ENCODE measurements at regions not wholly inside any gene's neighbourhood (a gene's known extent, or its start where the extent isn't known, plus 50 kb on each side); places are given as distances from the start of the nearest gene placed in this dataset.

DNA sequence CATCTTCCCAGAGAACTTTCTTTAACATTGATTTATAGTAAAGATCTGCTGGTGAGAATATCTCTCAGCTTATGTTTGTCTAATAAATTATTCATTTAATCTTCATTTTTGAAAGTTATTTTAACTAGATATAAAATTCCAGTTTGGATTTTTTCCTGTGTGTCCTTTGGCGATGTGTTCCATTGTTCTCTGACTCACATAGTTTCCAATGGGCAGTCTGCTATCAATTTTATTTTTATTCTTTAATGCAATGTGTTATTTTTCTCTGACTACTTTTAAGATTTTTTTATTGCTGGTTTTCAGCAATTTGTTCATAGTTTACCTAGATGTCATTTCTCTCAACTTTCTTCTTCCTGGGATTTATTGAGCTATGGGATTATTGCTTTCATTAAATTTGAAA, 325.2 kb upstream of the POGK start:
- Histone ChIP-seq H3K27ac (no peak overlapping the region), H3K9me3 (replicated peaks) (no peaks in the 10 kb centered on the region), H3K36me3 (no peaks in the 10 kb centered on the region), H3K4me1 (replicated peaks) (no peaks in the 10 kb centered on the region), H3K27me3 (replicated peaks) (no peaks in the 10 kb centered on the region), H3K4me3 (no peak overlapping the region)
- no peak for DNase-seq (ENCODE audit: low read depth in 1 of 2, low spot score in 2 of 2)

DNA sequence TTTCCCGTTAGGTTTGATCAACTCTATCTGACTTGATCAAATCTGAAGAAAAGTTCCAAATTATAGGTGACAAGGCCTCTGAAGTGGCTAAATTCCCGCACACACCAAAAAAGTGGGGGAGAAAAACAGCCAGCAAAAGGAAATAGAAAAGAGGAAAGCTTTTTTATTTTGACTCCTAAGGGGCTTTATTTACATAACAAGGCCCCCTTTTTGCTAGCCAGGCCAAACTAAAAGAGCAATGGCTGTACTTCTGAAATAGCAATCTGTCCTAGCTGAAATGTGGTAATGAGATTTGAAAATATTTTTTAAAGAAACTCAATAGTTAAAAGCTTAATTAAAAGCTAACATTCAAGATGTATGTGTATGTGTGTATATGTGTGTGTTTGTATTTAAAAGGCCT, 311.5 kb upstream of the POGK start:
- H3K27me3 ChIP-seq (replicated peaks), result no peaks in the 10 kb centered on the region
- no peak for DNase-seq (ENCODE audit: low read depth in 1 of 2, low spot score in 2 of 2)
- no peaks in the 10 kb centered on the region for H3K36me3 ChIP-seq
- no peaks in the 10 kb centered on the region for H3K4me1 ChIP-seq (replicated peaks)
- no peak overlapping the region for H3K27ac ChIP-seq
- no peaks in the 10 kb centered on the region for H3K9me3 ChIP-seq (replicated peaks)
- H3K4me3 ChIP-seq, result no peak overlapping the region

DNA sequence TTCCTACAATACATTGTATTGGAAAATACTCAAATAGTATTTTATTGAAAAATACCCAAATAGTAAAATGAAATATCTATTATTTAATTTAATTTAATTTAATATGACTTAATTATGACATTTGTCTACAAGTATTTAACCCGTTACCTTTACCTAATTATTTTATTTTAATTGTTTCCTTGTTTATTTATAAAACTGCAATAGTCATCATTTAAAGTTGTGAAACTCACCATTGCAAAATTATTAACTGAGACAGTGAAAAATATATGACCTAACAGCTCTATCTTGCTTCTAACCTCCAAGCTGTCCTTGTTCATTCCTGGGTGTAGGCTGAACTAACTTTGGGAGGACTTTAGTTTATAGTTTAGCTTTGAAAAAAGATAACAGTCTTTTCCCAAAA, 300.6 kb upstream of the POGK start:
- H3K27me3 ChIP-seq (replicated peaks), result no peaks in the 10 kb centered on the region
- H3K36me3 ChIP-seq, result no peaks in the 10 kb centered on the region
- H3K4me1 ChIP-seq (replicated peaks), result no peaks in the 10 kb centered on the region
- H3K4me3 ChIP-seq, result no peak overlapping the region
- no peaks in the 10 kb centered on the region for H3K9me3 ChIP-seq (replicated peaks)
- no peak overlapping the region for H3K27ac ChIP-seq
- DNase-seq (ENCODE audit: low read depth in 1 of 2, low spot score in 2 of 2), result no peak

DNA sequence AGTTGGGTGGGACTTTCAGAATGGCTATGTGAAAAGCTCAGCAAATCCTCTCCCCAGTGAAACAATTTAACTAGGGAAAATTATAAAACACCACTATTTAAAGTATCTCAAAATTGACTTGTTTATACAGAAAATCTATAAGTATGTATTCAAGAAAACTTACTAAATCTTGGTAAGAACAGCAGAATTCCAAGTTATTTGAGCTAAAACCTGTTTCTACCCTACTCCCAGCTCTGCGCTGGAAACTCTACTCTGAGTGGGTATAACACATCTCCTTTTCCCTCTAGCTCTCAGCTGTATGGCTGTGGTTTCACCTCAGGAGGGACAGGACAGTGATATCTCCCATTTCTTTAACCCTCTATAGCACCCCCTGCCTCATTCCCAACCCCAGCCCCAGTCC, 295.2 kb upstream of the POGK start:
- H3K27me3 ChIP-seq (replicated peaks), result no peaks in the 10 kb centered on the region
- no peaks in the 10 kb centered on the region for H3K9me3 ChIP-seq (replicated peaks)
- no peak for DNase-seq (ENCODE audit: low read depth in 1 of 2, low spot score in 2 of 2)
- H3K4me1 ChIP-seq (replicated peaks), result no peaks in the 10 kb centered on the region
- H3K4me3 ChIP-seq, result no peak overlapping the region
- H3K27ac ChIP-seq, result no peak overlapping the region
- no peaks in the 10 kb centered on the region for H3K36me3 ChIP-seq

DNA sequence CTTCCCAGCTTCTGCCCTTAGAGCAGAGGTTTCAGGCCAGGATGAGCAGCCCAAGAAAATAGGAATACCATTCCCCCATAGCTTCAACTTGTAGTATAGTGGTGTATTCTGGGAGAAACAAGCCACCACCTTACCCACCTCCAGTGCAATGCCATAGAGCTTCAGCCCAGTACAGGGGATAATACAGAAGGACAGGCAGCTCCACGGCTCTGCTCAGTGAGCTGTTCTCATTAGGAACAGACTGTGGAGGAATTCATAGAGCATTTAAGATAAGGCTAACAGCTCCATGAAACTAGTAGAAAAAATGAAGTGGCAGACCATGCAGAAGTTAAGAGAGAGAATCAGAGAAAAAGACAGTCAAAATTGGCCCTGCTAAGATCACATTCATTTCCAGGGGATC, 294.7 kb upstream of the POGK start:
- H3K27me3 ChIP-seq (replicated peaks), result no peaks in the 10 kb centered on the region
- no peak overlapping the region for H3K4me3 ChIP-seq
- no peaks in the 10 kb centered on the region for H3K36me3 ChIP-seq
- DNase-seq (ENCODE audit: low read depth in 1 of 2, low spot score in 2 of 2), result no peak
- no peaks in the 10 kb centered on the region for H3K9me3 ChIP-seq (replicated peaks)
- H3K27ac ChIP-seq, result no peak overlapping the region
- H3K4me1 ChIP-seq (replicated peaks), result no peaks in the 10 kb centered on the region

DNA sequence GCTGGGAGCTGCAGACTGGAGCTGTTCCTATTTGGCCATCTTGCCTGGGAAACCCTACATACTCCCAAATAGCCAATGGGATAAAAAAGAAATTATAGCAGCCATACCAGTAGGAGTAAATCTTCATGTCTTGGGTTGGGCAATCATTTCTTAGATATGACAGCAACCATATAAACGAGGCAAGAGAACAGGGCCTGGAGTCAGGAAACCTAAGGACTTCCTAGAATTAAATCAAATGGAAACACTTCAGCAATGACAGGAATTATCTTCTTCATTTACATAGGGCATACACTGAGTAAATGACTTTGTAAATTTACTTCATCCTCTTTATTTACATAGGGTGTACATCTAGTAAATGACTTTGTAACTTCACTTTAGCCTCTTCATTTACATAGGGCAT, 286.6 kb upstream of the POGK start:
- H3K27me3 ChIP-seq (replicated peaks), result no peaks in the 10 kb centered on the region
- no peak overlapping the region for H3K4me3 ChIP-seq
- no peaks in the 10 kb centered on the region for H3K36me3 ChIP-seq
- no peaks in the 10 kb centered on the region for H3K4me1 ChIP-seq (replicated peaks)
- no peak for DNase-seq (ENCODE audit: low read depth in 1 of 2, low spot score in 2 of 2)
- no peak overlapping the region for H3K27ac ChIP-seq
- H3K9me3 ChIP-seq (replicated peaks), result no peaks in the 10 kb centered on the region

DNA sequence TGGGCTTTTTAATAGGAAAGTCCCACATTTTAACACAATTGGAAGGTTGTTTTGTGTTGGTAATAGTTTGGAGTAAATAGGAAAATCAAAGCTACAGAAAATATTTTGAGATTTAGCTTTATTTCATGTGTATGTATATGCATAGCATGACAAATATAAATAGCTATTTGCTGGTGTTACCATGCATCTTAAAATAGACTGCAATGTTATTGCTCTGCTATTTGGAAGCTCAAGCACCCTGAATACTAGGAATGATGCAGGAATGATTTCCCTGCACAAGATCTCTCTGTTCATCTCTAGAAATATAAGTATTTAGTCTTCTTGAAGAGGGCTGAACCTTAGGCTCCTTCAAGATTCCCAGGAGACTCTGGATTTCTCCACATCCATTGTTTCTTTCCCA, 268.3 kb upstream of the POGK start:
- no peaks in the 10 kb centered on the region for H3K4me1 ChIP-seq (replicated peaks)
- no peaks in the 10 kb centered on the region for H3K9me3 ChIP-seq (replicated peaks)
- no peak overlapping the region for H3K27ac ChIP-seq
- H3K36me3 ChIP-seq, result no peaks in the 10 kb centered on the region
- DNase-seq (ENCODE audit: low read depth in 1 of 2, low spot score in 2 of 2), result no peak
- H3K27me3 ChIP-seq (replicated peaks), result no peaks in the 10 kb centered on the region
- no peak overlapping the region for H3K4me3 ChIP-seq

DNA sequence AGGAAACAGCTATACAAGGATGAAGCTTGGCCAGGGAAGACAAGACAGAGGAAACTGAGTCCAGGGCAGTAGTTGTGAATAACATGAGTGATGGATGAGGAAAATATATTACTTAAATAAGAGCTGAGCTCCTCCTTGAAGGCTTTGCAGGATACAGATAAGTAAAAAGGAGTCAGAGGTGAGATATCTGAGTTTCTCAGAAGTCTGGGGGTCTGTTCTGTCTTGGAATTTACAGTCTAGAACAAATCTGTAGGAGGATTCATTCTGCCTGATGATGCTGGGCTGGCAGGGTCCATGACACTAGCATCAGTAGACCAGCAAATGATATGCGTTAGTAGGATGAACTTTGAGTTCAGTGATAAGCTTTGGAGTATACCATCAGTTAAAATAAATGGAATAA, 266.1 kb upstream of the POGK start:
- no peaks in the 10 kb centered on the region for H3K4me1 ChIP-seq (replicated peaks)
- no peak overlapping the region for H3K4me3 ChIP-seq
- DNase-seq (ENCODE audit: low read depth in 1 of 2, low spot score in 2 of 2), result no peak
- H3K27ac ChIP-seq, result no peak overlapping the region
- no peaks in the 10 kb centered on the region for H3K36me3 ChIP-seq
- no peaks in the 10 kb centered on the region for H3K9me3 ChIP-seq (replicated peaks)
- no peaks in the 10 kb centered on the region for H3K27me3 ChIP-seq (replicated peaks)

DNA sequence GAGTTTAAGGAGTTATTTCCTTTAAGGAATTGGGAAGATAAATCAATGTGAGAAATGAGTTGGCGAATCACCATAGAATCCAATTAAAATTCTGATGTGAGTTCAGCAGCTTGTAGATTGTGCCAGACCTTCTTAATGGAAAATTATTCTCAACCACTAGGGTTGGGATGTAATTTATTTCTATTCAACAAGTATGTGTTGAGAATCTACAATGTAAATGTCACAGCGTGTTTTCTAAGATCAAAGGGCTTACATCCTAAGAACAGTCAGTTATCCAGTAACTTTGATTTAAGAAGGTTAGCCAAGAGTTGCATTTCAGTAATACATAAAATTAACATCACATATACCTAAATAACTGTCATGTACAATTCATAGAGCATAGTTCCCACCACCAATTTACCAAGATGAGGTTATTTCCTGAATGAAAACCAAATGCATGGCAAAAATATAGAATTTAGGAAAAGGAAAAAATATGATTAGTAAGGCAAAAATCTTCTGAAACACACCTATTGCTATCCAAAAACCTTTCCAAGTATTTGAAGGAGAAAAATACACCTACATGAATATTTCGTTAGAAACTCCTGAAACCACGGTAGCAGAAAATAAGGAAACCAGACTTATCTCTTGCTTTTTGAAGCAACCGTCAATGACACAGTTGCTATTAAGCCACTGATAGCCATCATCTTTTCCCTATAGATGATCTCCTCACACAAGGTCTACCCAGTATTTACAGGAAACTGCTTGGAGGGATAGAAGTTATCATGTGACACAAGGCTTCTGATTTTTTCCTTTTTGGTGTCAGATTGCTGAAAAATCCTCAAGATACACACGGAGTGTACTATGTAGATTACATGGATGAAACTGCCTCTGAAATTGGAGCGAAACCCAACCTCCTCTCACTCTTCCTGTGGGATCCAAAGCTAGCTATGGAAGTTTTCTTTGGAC, 259.4 kb upstream of the POGK start:
- Histone ChIP-seq H3K27ac (no peak overlapping the region), H3K4me3 (no peak overlapping the region), H3K36me3 (no peaks in the 10 kb centered on the region), H3K9me3 (replicated peaks) (no peaks in the 10 kb centered on the region), H3K27me3 (replicated peaks) (no peaks in the 10 kb centered on the region), H3K4me1 (replicated peaks) (no peaks in the 10 kb centered on the region)
- DNase-seq (ENCODE audit: low read depth in 1 of 2, low spot score in 2 of 2), result no peak

DNA sequence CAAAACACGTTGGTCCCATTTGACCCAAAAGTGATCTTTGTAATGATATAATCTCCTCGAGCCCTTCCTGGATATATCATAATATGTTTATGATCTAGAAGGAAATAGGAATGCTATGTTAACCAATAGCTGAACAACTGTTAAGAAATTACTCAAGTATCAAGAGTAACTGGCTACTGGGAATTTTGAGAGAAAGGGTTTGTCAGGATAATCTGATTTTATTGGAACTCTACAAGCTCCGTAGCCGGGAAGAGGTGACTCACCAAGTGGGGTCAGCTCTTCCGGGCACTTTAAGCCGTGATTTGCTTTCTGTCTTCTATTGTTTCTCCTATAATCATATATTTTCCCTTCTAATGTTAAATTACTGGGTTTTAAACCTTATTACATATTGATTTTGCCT, 250.5 kb upstream of the POGK start:
- no peak for DNase-seq (ENCODE audit: low read depth in 1 of 2, low spot score in 2 of 2)
- H3K4me3 ChIP-seq, result no peak overlapping the region
- H3K4me1 ChIP-seq (replicated peaks), result no peaks in the 10 kb centered on the region
- H3K27ac ChIP-seq, result no peak overlapping the region
- no peaks in the 10 kb centered on the region for H3K36me3 ChIP-seq
- no peaks in the 10 kb centered on the region for H3K9me3 ChIP-seq (replicated peaks)
- H3K27me3 ChIP-seq (replicated peaks), result no peaks in the 10 kb centered on the region

DNA sequence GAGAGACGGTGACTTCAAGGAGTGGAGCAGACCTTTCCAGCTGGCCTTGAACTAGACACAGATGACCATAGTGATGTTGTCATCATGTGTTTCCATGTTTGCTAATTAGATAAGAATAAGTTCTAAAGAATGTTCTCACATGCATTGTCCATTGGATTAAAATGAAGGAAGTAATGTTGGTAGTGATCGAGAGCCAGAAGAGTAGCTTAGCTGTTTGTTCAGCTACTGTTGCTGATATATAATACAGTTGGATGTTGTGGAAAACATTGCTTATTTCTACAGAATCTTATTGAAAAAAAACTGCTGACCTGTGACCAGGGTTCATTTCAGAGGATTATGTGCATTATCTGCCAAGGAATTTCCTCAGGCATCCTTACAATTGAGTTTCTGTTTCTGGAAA, 249.1 kb upstream of the POGK start:
- no peak overlapping the region for H3K4me3 ChIP-seq
- DNase-seq (ENCODE audit: low read depth in 1 of 2, low spot score in 2 of 2), result no peak
- no peak overlapping the region for H3K27ac ChIP-seq
- no peaks in the 10 kb centered on the region for H3K36me3 ChIP-seq
- H3K4me1 ChIP-seq (replicated peaks), result no peaks in the 10 kb centered on the region
- H3K9me3 ChIP-seq (replicated peaks), result no peaks in the 10 kb centered on the region
- H3K27me3 ChIP-seq (replicated peaks), result no peaks in the 10 kb centered on the region

DNA sequence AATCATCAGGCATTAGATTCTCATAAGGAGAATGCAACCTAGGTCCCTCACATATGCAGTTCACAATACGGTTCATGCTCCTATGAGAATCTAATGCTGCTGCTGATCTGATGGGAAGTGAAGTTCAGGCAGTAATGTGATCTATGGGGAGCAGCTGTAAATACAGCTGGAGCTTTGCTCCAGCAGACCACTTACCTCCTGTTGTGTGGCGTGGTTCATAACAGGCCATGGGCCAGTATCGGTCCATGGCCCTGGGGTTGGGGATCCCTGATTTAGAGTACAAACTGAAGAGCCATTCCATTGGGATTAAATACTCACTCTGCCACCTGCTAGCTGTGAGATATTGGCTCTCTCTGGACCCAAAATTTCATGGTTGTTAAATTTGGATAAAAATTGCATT, 244.6 kb upstream of the POGK start:
- no peaks in the 10 kb centered on the region for H3K27me3 ChIP-seq (replicated peaks)
- H3K4me3 ChIP-seq, result no peak overlapping the region
- no peaks in the 10 kb centered on the region for H3K4me1 ChIP-seq (replicated peaks)
- no peak overlapping the region for H3K27ac ChIP-seq
- no peaks in the 10 kb centered on the region for H3K9me3 ChIP-seq (replicated peaks)
- DNase-seq (ENCODE audit: low read depth in 1 of 2, low spot score in 2 of 2), result no peak
- H3K36me3 ChIP-seq, result no peaks in the 10 kb centered on the region

DNA sequence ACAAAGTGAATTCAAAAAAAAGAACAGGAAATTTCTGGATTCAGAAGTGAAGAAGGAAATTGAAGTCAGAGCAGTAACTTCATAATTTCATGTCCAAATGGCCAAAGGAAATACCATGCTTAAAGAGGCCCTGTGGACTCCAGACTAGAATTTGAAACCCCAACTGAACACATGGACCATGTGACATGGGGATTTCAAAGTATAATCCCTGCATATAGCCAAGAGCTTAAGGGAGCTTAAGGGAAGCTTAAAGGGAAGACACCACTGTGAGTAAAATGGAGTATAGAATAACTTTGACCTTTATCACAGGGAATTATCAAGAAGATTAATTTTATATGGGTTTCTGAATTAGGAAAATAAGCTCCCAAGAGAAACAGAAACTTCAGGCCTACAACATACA, 241.8 kb upstream of the POGK start:
- Histone ChIP-seq H3K4me3 (no peak overlapping the region), H3K4me1 (replicated peaks) (no peaks in the 10 kb centered on the region), H3K36me3 (no peaks in the 10 kb centered on the region), H3K9me3 (replicated peaks) (no peaks in the 10 kb centered on the region), H3K27ac (no peak overlapping the region), H3K27me3 (replicated peaks) (no peaks in the 10 kb centered on the region)
- no peak for DNase-seq (ENCODE audit: low read depth in 1 of 2, low spot score in 2 of 2)

DNA sequence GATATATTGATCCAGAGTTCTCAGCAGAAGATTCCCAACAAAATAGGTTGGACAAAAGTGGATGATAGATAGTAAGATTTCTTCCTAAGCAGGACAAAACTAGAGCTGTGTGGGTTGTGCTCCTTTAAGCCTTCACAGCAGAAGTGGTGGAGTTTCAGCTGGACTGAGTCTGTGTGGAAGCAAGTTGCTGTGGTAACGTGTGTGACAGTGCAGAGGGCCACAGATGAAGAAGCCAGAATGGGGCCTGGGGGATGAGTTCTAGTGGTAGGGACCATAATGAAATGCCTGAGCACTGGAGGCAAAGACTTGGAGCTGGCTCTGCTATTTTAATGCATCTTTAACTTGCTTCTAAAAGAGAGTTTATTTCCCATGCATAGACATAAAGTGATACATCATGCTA, 238.7 kb upstream of the POGK start:
- no peaks in the 10 kb centered on the region for H3K36me3 ChIP-seq
- H3K4me3 ChIP-seq, result no peak overlapping the region
- DNase-seq (ENCODE audit: low read depth in 1 of 2, low spot score in 2 of 2), result no peak
- no peaks in the 10 kb centered on the region for H3K9me3 ChIP-seq (replicated peaks)
- no peaks in the 10 kb centered on the region for H3K27me3 ChIP-seq (replicated peaks)
- no peaks in the 10 kb centered on the region for H3K4me1 ChIP-seq (replicated peaks)
- H3K27ac ChIP-seq, result no peak overlapping the region

All from SJSA1 (cell line).